Epithelial cell of esophagus (primary cell): ENCODE measurements at regions not wholly inside any gene's neighbourhood (a gene's known extent, or its start where the extent isn't known, plus 50 kb on each side); places are given as distances from the start of the nearest gene placed in this dataset.

Experiments
- DNase-seq: peaks from one replicate; pipeline ENCODE4 v3.0.0; 2010; ENCODE audit warnings: low read depth
- H3K4me3 ChIP-seq: 2 replicates; pipeline ENCODE4 v1.5.1; 2011; ENCODE audit warnings: mild to moderate bottlenecking, low read length, control low read depth
- TF ChIP-seq, protein P1 (sequence below): IDR thresholded peaks from 2 replicates; pipeline ENCODE4 v1.5.1; 2011; ENCODE audit warnings: low read depth, mild to moderate bottlenecking, low read length, control low read depth, inconsistent platforms; ENCODE audit not compliant: insufficient read depth; ENCODE audit errors: missing control alignments

DNA sequence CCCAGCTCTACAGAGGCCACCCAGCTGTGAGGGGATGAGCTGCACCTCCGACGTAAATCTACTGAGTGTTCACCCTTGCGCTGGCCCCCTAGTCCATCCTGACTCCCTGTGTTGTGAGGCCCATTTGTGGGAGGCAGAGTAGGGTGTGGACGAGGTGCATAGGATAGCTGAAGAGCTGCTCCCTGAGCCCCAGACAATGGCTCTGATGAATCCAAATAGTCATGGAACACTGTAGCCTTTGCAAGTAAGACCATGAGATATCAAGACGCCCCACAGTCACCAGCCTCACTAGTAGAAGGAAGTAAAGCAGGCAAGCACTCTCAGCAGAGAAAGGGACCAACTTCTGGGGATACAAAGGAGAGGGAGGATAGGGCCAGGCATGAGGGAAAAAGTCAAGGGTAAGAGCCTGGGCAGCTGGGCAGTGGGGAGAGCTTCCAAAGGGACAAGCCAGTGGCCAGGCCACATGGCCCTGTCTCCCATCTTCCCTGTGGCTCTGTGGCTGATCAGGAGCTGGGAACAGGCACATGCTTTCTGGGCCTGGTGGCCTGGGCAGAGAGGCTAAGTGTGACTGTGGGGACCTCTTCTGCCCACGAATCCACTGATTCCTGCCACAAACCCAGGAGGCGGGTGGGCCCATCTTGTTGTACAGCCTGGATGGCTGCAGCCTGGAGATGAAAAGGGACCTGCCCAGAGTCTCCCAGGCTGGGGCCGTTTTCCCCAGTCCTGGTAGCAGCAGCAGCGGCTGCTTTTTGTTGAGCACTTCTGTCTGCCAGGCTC is 55.5 kb upstream of the EPS8L3 start:
- TF ChIP-seq, protein P1, sequence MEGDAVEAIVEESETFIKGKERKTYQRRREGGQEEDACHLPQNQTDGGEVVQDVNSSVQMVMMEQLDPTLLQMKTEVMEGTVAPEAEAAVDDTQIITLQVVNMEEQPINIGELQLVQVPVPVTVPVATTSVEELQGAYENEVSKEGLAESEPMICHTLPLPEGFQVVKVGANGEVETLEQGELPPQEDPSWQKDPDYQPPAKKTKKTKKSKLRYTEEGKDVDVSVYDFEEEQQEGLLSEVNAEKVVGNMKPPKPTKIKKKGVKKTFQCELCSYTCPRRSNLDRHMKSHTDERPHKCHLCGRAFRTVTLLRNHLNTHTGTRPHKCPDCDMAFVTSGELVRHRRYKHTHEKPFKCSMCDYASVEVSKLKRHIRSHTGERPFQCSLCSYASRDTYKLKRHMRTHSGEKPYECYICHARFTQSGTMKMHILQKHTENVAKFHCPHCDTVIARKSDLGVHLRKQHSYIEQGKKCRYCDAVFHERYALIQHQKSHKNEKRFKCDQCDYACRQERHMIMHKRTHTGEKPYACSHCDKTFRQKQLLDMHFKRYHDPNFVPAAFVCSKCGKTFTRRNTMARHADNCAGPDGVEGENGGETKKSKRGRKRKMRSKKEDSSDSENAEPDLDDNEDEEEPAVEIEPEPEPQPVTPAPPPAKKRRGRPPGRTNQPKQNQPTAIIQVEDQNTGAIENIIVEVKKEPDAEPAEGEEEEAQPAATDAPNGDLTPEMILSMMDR: no peak

DNA sequence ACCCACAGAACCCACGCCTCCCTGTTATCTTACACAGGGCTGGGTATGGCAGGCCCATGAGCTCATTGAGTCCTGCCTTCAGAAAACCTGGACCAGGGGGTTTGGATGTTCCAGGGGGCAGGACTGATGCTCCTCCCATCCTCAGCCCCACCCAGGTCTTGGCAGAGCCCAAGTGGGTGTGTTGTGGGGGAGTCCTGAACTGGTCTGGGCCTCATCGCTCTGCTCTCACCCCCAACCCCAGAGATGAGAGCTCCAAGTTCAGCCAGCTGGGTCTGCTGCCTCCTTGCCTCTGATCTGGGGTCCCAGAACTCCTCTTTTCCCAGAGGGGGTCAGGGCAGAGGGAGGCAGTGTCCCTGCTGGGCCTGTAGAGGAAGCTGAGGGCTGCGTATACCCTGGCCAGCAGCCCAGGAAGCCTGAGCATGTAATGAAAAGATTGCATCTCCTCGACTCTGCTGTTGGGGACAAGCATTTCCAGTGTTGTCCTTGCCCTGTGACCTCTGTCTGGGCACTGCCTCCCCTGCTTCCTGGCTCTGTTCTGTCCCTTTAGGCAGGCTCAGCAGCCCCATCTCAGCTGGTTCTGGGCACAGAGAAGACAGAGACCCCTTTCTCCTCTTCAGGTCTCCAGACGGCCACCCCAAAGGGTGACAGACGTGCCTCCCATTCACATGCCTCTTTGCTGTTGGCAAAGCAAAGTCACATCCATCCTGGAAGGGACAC is 54.7 kb upstream of the EPS8L3 start:
- TF ChIP-seq, protein P1: no peak
- DNase-seq: no peak
- no peak overlapping the region for H3K4me3 ChIP-seq

More for the DNA sequence above, 55.5 kb upstream of the EPS8L3 start:
- no peak for DNase-seq
- no peak overlapping the region for H3K4me3 ChIP-seq

DNA sequence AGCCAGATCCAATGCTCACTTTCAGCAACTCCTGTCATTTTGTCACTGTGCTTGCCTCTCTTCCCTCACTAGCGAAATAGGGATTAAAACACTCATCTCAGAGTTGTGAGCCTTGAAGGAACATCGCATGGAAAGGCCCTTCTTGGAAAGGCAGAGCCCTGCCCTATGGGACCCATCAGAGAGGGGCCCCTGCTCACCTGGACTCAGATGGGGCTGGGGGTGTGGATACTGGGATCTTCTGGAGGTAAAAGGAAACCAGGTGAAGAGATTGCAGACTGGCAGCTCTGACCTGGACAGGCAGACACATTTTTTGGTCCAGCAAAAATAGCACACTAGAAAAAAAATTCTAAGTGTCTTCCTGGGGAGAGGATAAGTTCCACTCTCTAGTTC is 54.2 kb upstream of the EPS8L3 start:
- no peak overlapping the region for H3K4me3 ChIP-seq
- TF ChIP-seq, protein P1: no peak
- DNase-seq: no peak

DNA sequence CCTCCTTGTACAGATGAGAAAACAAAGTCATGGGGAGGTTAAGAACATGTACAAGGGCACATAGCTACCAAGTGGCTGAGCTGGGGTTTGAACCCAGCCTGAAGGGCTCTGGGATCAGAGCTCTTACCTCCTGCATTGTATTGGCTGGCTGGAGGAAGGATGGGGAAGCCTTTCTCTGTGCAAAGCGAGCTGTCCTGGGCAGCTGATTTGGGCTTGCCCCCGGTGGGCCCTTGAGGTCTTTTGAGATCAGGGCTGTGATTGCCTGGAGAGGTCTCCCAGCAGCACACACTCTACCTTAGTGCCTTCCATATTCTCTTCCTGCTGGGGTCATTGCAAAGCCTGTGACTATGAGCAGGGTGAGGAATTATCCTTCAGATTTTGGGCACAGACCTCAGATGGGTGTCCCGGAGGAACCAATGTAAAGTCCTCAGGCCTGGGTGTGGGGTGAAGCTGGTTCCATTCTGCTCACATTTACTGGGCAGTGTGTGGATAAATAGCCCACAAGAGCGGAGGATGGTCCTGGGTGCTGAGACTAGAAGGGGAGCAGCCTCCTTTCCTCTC is 53.3 kb upstream of the EPS8L3 start:
- TF ChIP-seq, protein P1: no peak
- no peak overlapping the region for H3K4me3 ChIP-seq
- no peak for DNase-seq

DNA sequence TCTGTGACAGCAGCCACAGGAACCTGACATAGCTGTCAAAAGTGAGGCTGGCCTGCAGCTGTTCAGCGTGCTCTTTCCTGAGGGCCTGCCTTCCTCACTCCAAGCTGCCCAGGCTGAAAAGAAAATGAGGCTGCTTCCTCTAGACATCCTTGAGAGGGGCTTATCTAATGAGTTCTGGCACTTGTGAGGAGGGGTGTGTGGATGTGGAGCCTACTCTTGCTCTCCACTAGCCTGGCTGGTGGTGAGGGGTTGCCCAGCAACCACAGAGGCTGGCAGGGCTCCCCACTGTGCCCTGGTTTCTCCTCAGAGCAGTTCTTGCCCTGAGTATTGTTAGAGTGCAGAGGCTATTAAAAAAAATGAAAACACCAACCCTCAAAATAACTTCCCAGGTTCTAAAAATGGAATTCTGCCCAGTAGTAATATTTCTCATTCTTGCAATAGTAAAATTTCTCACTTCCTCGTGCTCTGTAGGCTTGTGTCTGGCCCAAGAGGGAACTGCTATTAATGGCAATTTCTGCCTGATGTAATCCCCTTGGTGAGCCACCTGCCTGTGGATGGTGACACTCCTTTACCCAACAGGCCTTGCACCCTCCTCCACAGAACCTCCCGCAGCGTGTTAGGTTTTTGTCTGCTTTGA is 52.6 kb upstream of the EPS8L3 start:
- TF ChIP-seq, protein P1: no peak
- no peak for DNase-seq
- no peak overlapping the region for H3K4me3 ChIP-seq

DNA sequence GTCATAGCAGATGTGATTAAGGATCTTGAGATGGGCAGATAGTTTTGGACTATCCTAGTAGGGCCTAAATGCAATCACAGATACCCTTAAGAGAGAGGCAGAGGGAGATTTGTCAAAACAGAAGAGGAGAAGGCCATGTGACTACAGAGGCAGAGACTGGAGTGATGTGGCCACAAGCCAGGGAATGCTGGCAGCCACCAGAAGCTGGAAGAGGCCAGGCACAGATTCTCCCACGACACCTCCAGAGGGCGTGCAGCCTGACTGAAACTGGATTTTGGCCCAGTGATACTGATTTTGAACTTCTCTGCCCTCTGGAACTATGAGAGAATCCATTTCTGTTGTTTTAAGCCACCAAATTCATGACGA is 52.1 kb upstream of the EPS8L3 start:
- TF ChIP-seq, protein P1: no peak
- no peak overlapping the region for H3K4me3 ChIP-seq

More for the DNA sequence above, 52.1 kb upstream of the EPS8L3 start:
- DNase-seq: no peak
